NCI-H226 (cell line): ENCODE measurements at regions not wholly inside any gene's neighbourhood (a gene's known extent, or its start where the extent isn't known, plus 50 kb on each side); places are given as distances from the start of the nearest gene placed in this dataset.
"Not testable (repeated sequence)": the region's sequence is repeated elsewhere in the genome, so short reads cannot be mapped to it uniquely, and the experiment has no call there.

ENCODE experiments used
- DNase-seq: peaks from one replicate; pipeline ENCODE4 v3.0.0-alpha.2; 2015

GRCh38 chrX:1853916-1854315, 239.1 kb downstream of the ASMT start:
- no peak for DNase-seq

DNA sequence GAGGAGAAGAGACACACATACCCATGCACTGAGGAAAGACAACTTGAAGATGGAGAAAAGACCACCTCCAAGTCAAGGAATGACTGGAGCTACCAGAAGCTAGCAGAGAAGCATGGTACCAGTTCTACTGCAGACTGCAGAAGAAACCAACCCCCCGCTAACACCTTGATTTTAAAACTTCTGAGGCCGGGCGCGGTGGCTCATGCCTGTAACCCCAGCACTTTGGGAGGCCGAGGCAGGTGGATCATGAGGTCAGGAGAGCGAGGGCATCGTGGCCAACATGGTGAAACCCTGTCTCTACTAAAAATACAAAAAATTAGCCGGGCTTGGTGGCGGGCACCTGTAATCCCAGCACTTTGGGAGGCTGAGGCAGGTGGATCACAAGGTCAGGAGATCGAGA, 240.0 kb downstream of the ASMT start:
- not testable (repeated sequence) for DNase-seq

DNA sequence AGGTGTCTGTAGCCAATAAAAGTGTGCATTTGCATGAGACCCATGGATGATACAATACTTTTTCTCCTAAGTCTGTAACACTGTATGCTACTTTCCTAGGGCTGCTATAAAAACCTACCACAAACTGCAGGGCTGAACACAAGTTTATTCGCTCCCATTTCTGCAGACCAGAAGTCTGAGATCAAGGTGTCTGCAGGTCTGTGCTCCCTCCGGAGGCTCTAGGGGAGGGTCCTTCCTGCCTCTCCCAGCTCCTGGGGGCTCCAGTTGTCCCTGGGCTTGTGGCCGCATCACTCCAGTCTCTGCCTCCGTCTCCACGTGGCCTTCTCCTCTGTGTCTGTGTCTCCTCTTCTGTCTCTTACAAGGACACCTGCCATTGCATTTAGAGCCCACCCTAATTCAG, 244.4 kb downstream of the ASMT start:
- DNase-seq, result not testable (repeated sequence)

- no peak for DNase-seq
These were observed 246.2 kb downstream of the ASMT start for GRCh38 chrX:1860936-1861594.

DNA sequence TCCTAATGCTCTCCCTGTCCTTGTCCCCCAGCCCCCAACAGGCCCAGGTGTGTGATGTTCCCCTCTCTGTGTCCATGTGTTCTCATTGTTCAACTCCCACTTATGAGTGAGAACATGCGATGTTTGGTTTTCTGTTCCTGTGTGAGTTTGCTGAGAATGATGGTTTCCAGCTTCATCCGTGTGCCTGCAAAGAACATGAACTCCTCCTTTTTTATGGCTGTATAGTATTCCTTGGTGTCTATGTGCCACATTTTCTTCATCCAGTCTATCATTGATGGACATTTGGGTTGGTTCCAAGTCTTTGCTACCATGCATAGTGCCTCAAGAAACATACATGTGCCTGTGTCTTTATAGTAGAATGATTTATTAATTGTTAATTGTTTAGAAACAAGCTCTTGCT, 249.1 kb downstream of the ASMT start:
- not testable (repeated sequence) for DNase-seq

DNA sequence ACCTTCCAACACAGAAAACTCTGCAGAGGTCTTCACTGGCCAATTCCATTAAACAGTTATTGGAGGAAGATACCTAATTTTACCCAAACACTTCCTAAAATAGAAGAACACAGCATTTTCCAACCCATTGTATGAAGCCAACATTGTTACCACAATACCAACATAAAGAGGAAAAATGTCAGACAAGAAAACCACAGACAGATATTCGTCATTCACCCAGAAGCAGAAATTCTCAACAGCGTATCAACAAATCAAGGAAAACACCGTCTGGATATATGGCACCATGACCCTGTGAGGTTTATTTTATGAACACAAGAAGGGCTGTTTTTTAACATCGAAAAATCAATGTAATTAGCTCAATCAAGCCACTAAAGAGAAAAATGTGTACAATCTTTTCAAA, 255.6 kb downstream of the ASMT start:
- DNase-seq, result no peak

- no peak for DNase-seq
These were observed 257.0 kb downstream of the ASMT start for GRCh38 chrX:1871887-1872286.

DNA sequence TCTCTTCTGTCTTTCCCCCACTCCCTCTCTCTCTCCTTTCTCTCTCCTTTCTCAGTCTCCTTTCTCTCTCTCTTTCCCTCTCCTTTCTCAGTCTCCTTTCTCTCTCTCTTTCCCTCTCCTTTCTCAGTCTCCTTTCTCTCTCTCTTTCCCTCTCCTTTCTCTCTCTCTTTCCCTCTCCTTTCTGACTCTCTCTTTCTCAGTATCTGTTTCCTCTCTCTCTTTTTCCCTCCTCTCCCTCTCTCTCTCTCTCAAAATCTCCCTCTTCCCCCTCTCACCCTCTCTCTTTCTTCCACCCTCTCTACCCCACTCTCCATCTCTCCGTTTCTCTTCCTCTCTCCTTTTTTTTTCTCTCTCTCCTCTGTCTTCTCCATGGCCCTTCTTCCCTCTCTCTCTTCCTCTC, 258.8 kb downstream of the ASMT start:
- no peak for DNase-seq

DNA sequence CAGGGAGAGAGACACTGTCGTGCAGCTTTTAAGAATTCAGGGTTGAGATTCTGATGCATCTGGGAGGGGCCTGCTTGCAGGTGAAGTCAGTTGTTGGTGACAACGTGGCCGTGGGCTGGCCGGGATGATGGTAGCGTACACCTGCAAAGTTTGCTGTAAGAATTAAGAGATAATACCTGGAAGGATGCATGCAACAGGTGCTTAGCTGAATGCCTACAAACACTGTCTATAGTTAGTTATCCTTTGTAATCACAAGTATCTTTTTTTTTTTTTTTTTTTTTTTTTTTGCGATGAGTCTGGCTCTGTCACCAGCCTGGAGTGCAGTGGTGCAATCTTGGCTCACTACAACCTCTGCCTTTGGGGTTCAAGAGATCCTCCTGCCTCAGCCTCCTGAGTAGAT, 259.6 kb downstream of the ASMT start:
- no peak for DNase-seq

- DNase-seq, result no peak
These were observed 260.0 kb downstream of the ASMT start for GRCh38 chrX:1874899-1875298.

GRCh38 chrX:1876041-1876440, 261.2 kb downstream of the ASMT start:
- DNase-seq, result no peak

GRCh38 chrX:1877780-1878179, 262.9 kb downstream of the ASMT start:
- DNase-seq, result no peak

GRCh38 chrX:1880884-1881817, 266.3 kb downstream of the ASMT start:
- not testable (repeated sequence) for DNase-seq

DNA sequence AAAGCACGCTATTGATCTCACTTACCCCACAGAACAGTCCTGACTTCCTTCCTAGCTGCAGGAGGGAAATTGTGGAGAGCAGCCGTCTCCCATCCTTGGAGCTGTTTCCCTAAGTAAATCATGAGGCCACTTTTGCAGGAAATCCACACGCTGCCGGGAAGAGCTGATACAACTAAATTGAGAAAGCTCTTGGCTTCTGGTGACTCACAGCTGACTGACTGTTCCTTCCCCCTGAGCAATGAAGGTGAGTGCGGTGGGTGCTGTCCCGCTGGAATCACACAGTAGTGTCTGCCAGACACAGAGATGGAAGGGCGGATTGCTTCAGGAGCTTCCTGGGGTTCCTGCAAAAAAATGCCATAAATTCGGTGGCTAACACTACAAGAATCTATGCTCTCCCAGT, 268.9 kb downstream of the ASMT start:
- peak; percentile 32 for DNase-seq

DNA sequence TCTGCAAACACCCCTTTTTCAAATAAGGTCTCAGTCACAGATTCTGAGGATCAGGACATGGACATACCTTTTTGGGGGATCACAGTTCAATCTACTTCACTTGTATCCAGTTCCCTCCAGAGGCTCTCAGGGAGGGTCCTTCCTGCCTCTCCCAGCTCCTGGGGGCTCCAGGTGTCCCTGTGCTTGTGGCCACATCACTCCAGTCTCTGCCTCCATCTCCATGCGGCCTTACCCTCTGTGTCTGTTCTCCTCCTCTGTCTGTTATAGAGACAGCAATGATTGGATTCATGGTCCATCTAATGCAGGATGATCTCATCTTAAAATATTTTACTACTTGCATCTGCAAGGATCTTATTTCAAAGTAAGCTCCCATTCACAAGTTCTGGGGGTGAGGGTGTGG, 269.6 kb downstream of the ASMT start:
- DNase-seq, result no peak

- no peak for DNase-seq
These were observed 270.3 kb downstream of the ASMT start for GRCh38 chrX:1885116-1885515.

DNA sequence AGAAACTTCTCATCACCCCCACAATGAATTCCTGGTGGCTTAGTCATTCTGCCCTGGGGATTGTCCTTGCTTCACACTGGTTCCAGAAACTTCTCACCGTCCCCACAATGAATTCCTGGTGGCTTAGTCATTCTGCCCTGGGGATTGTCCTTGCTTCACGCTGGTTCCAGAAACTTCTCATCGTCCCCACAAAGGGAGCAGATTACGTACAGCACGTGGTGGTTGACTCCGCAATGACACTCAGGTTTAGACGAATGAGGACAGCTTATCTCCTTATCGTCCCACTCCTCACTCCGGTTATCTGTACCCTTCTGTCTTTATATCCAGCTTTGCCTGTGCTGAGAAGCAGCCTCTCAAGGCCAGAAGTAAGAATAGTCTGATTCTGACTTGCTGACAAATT, 273.4 kb downstream of the ASMT start:
- not testable (repeated sequence) for DNase-seq

DNA sequence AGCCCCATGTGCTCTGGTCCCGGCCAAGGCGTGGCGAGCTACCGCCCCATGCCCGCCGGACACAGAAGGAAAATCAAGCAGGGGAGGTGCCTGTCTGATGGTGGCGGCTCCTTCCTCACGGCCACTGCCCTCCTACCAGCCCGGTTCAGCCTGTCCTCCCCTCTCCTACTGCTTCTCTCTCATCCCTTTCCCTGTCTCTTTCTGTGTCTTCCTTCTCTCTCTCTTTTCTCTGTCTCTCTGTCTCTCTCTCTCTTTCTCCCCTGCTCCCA, 279.1 kb downstream of the ASMT start:
- no peak for DNase-seq

DNA sequence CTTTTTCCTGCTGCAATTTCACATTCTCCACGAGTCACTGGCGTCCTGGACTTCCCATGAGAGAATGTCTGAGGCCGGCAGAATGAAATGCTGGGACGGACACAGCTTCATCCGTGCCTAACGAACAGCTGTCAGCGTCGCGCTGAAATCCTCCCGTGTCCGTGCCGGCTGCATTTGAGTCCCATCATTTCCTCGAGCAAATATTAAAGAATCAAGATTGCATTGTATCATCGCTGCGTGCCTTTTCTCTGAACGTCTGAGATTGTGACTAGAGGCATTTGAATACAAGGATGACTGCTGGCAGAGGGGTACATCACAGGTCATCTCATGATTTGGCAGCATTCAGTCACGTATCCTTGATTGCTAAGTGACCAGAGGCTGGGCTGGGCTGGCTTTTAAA, 279.9 kb downstream of the ASMT start:
- DNase-seq, result no peak

GRCh38 chrX:1895583-1895982, 280.7 kb downstream of the ASMT start:
- no peak for DNase-seq

GRCh38 chrX:1899841-1900240, 285.0 kb downstream of the ASMT start:
- no peak for DNase-seq

DNA sequence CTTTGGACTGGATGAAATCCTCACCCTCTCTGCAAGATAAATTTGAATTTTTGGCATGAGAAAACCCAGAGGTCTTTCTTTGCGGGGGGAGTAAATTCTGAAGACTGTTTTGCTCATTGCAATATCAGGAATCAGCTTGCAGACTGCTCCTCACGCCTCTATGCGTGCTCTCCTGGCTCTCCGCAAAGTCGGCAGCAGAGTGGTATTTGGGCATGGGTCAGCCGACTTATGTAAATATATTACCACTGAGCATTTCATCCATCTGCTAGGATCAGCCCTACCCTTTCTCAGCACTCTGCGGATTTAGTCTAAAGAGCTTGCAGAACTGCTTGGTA, 288.0 kb downstream of the ASMT start:
- DNase-seq, result no peak

- DNase-seq, result peak; percentile 74
These were observed 288.5 kb downstream of the ASMT start for GRCh38 chrX:1903236-1903935.

DNA sequence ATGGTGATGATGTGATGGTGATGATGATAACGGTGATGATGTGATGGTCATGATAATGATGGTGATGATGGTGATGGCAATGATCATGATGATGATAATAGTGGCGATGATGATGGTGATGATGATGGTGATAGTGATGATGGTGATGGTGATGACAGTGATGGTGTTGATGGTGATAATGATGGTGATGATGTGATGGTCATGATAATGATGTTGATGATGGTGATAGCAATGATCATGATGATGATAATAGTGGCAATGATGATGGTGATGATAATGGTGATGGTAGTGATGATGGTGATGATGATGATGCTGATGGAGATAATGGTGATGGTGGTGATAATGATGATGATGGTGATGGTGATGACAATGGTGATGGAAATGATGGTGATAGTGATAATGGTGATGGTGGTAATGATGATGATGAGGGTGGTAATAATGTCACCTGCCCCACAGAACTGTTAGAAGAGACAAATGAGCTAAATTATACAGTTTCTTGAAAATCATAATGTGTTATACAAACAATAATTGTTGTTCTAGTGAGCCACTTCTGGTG, 289.9 kb downstream of the ASMT start:
- no peak for DNase-seq
